H1 (cell line): ENCODE measurements at regions not wholly inside any gene's neighbourhood (a gene's known extent, or its start where the extent isn't known, plus 50 kb on each side); places are given as distances from the start of the nearest gene placed in this dataset.

ENCODE experiments used
- CTCF ChIA-PET: fragments of 300-600 bp; sonication (Branson Sonifier 250); formaldehyde crosslinking; loops from one replicate; lab custom pipeline; 2021; ENCODE audit not compliant: partially characterized antibody; lab: Charles Lee
- POLR2A ChIA-PET: fragments of 300-600 bp; sonication (Branson Sonifier 250); formaldehyde crosslinking; loops from one replicate; lab custom pipeline; 2021; ENCODE audit warnings: inconsistent platforms; ENCODE audit not compliant: partially characterized antibody; lab: Charles Lee
- DNase-seq, 2 experiments: peaks; one replicate each; pipeline versions ENCODE4 v3.0.0 to v3.0.0-alpha.2; 2010 to 2022; ENCODE audit warnings: low spot score in 2 of 2, low read depth in 1 of 2, mixed read lengths in 1 of 2
- FAIRE-seq: peaks from 2 replicates; lab custom pipeline; 2011; peaks lifted over from hg19 to GRCh38; lab: Jason Lieb, UNC
- H2AFZ ChIP-seq: 2 replicates; pipeline ENCODE4 v1.8.1; 2012; ENCODE audit warnings: low read length, inconsistent platforms
- H2AK5ac ChIP-seq: 2 replicates; pipeline ENCODE4 v1.6.1; 2013; ENCODE audit warnings: low read depth, low read length
- H2BK120ac ChIP-seq: replicated peaks from 2 replicates; pipeline ENCODE3; 2013; ENCODE audit warnings: low read depth, low read length, inconsistent platforms
- H2BK12ac ChIP-seq: 2 replicates; pipeline ENCODE4 v1.6.1; 2013; ENCODE audit warnings: low read depth, low read length
- H2BK15ac ChIP-seq: 2 replicates; pipeline ENCODE4 v1.6.1; 2013; ENCODE audit warnings: low read length
- H2BK20ac ChIP-seq: 2 replicates; pipeline ENCODE4 v1.6.1; 2013; ENCODE audit warnings: low read length
- H2BK5ac ChIP-seq: 2 replicates; pipeline ENCODE4 v1.6.1; 2013; ENCODE audit warnings: low read depth, low read length
- H3K14ac ChIP-seq: 2 replicates; pipeline ENCODE4 v1.6.1; 2013; ENCODE audit warnings: inconsistent platforms; ENCODE audit not compliant: insufficient read length
- H3K18ac ChIP-seq: 2 replicates; pipeline ENCODE4 v1.6.1; 2013; ENCODE audit warnings: low read length; ENCODE audit errors: extremely low read depth
- H3K23ac ChIP-seq: 2 replicates; pipeline ENCODE4 v1.6.1; 2013; ENCODE audit warnings: inconsistent platforms; ENCODE audit not compliant: insufficient read length
- H3K23me2 ChIP-seq: 2 replicates; pipeline ENCODE4 v1.6.1; 2013; ENCODE audit warnings: low read depth, low read length
- H3K27ac ChIP-seq: 2 replicates; pipeline ENCODE4 v1.6.1; 2011; ENCODE audit warnings: low read depth, low read length, inconsistent platforms
- H3K27me3 ChIP-seq, 4 experiments: replicated peaks in 1 of 4; 1 replicate in 1 of 4; 2 replicates in 3 of 4; pipeline versions ENCODE4 v1.6.1 to v1.8.1; 2011 to 2013; ENCODE audit warnings: low read length in 3 of 4, mild to moderate bottlenecking in 3 of 4, inconsistent platforms in 2 of 4, mixed read lengths in 2 of 4, moderate library complexity in 1 of 4; ENCODE audit not compliant: control insufficient read depth in 3 of 4, insufficient read depth in 3 of 4; ENCODE audit errors: extremely low read depth in 1 of 4
- H3K36me3 ChIP-seq, 4 experiments: 2 replicates each; pipeline versions ENCODE4 v1.6.1 to v1.8.1; 2011 to 2013; ENCODE audit warnings: mild to moderate bottlenecking in 4 of 4, low read length in 3 of 4, moderate library complexity in 2 of 4, control low read depth in 1 of 4, inconsistent platforms in 1 of 4; ENCODE audit not compliant: insufficient read depth in 4 of 4, control insufficient read depth in 2 of 4
- H3K4ac ChIP-seq: replicated peaks from 2 replicates; pipeline ENCODE3; 2013; ENCODE audit warnings: low read length, low read depth, mixed read lengths, inconsistent platforms; ENCODE audit not compliant: insufficient read length
- H3K4me1 ChIP-seq, 4 experiments: replicated peaks in 1 of 4; 1 replicate in 1 of 4; 2 replicates in 3 of 4; pipeline versions ENCODE4 v1.6.1 to v1.8.1; 2011 to 2013; ENCODE audit warnings: low read length in 3 of 4, inconsistent platforms in 2 of 4, mixed read lengths in 1 of 4; ENCODE audit not compliant: insufficient read depth in 4 of 4, control insufficient read depth in 3 of 4
- H3K4me2 ChIP-seq, 2 experiments: 2 replicates each; pipeline versions ENCODE4 v1.6.1 to v1.8.1; 2011 to 2013; ENCODE audit warnings: low read depth in 2 of 2, low read length in 2 of 2, control low read depth in 1 of 2, inconsistent platforms in 1 of 2, mild to moderate bottlenecking in 1 of 2; ENCODE audit not compliant: insufficient read depth in 1 of 2
- H3K4me3 ChIP-seq, 4 experiments: fragments of 200-600, 300-600 bp in 1 of 4; sonication (generic), shearing (Covaris generic), sonication (Bioruptor Twin) in 1 of 4; 2 replicates each; pipeline versions ENCODE4 v1.5.1 to v1.8.1; 2011 to 2016; ENCODE audit warnings: low read length in 4 of 4, low read depth in 3 of 4, control low read depth in 2 of 4, inconsistent platforms in 2 of 4, mild to moderate bottlenecking in 2 of 4, mixed read lengths in 1 of 4, moderate library complexity in 1 of 4; ENCODE audit not compliant: insufficient read depth in 2 of 4; ENCODE audit errors: extremely low read depth in 1 of 4
- H3K56ac ChIP-seq: replicated peaks from 2 replicates; pipeline ENCODE3; 2013; ENCODE audit warnings: low read depth, mild to moderate bottlenecking, mixed read lengths, low read length, inconsistent platforms; ENCODE audit not compliant: insufficient read length
- H3K79me1 ChIP-seq: 2 replicates; pipeline ENCODE4 v1.6.1; 2013; ENCODE audit warnings: low read depth, low read length, control low read depth
- H3K79me2 ChIP-seq, 2 experiments: 2 replicates each; pipeline versions ENCODE4 v1.6.1 to v1.8.1; 2012 to 2013; ENCODE audit warnings: low read length in 2 of 2, mild to moderate bottlenecking in 2 of 2, inconsistent platforms in 1 of 2; ENCODE audit not compliant: insufficient read depth in 2 of 2, control insufficient read depth in 1 of 2
- H3K9ac ChIP-seq, 4 experiments: replicated peaks in 1 of 4; 1 replicate in 1 of 4; 2 replicates in 3 of 4; pipeline versions ENCODE4 v1.6.1 to v1.8.1; 2011 to 2013; ENCODE audit warnings: low read depth in 3 of 4, low read length in 3 of 4, control low read depth in 2 of 4, mild to moderate bottlenecking in 2 of 4, moderate library complexity in 2 of 4, inconsistent platforms in 1 of 4; ENCODE audit errors: extremely low read depth in 1 of 4
- H3K9me3 ChIP-seq, 2 experiments: 2 replicates each; pipeline versions ENCODE4 v1.6.1 to v1.8.1; 2012 to 2013; ENCODE audit warnings: mild to moderate bottlenecking in 2 of 2, moderate library complexity in 2 of 2, control low read depth in 1 of 2, inconsistent platforms in 1 of 2, low read depth in 1 of 2, low read length in 1 of 2, mixed read lengths in 1 of 2; ENCODE audit not compliant: insufficient read depth in 2 of 2
- H4K20me1 ChIP-seq, 2 experiments: replicated peaks in 1 of 2; 2 replicates each; pipeline versions ENCODE3 to v1.8.1; 2011 to 2013; ENCODE audit warnings: inconsistent platforms in 2 of 2, low read length in 2 of 2, mild to moderate bottlenecking in 1 of 2; ENCODE audit not compliant: insufficient read depth in 2 of 2, control insufficient read depth in 1 of 2
- H4K5ac ChIP-seq: 2 replicates; pipeline ENCODE4 v1.6.1; 2013; ENCODE audit warnings: low read length, low read depth, mixed read lengths, inconsistent platforms; ENCODE audit not compliant: insufficient read length
- H4K8ac ChIP-seq: 2 replicates; pipeline ENCODE4 v1.8.0; 2013; ENCODE audit warnings: mild to moderate bottlenecking, moderate library complexity, low read length, inconsistent platforms; ENCODE audit not compliant: insufficient read depth; ENCODE audit errors: extremely low read depth
- H4K91ac ChIP-seq: replicated peaks from 2 replicates; pipeline ENCODE3; 2013; ENCODE audit warnings: low read length, mixed read lengths, inconsistent platforms; ENCODE audit not compliant: insufficient read length
- BCL11A ChIP-seq, 2 experiments: IDR thresholded peaks; one replicate each; pipeline ENCODE4 v1.6.1; 2011; ENCODE audit warnings: low read depth in 2 of 2, low read length in 2 of 2, mild to moderate bottlenecking in 2 of 2
- EZH2 ChIP-seq: fragments of 200-600 bp; sonication (generic); IDR thresholded peaks from 2 replicates; pipeline ENCODE4 v1.7.1; 2012; ENCODE audit warnings: low read depth, mild to moderate bottlenecking, moderate library complexity, low read length, inconsistent platforms; ENCODE audit not compliant: severe bottlenecking
- NANOG ChIP-seq: IDR thresholded peaks from 2 replicates; pipeline ENCODE4 v1.6.1; 2011; ENCODE audit warnings: low read length, low read depth, mild to moderate bottlenecking, inconsistent platforms; ENCODE audit not compliant: insufficient read depth, poor library complexity, severe bottlenecking
- POLR2AphosphoS5 ChIP-seq: IDR thresholded peaks from 2 replicates; pipeline ENCODE4 v1.6.1; 2011; ENCODE audit warnings: low read depth, low read length
- SP2 ChIP-seq: IDR thresholded peaks from 2 replicates; pipeline ENCODE4 v1.6.1; 2012; ENCODE audit warnings: mild to moderate bottlenecking, low read length, inconsistent platforms
- SP4 ChIP-seq: IDR thresholded peaks from 2 replicates; pipeline ENCODE4 v1.6.1; 2012; ENCODE audit warnings: low read length, inconsistent platforms
- SRF ChIP-seq: IDR thresholded peaks from 2 replicates; pipeline ENCODE4 v1.6.1; 2011; ENCODE audit warnings: mild to moderate bottlenecking, low read depth, low read length, moderate library complexity
- TEAD4 ChIP-seq: IDR thresholded peaks from 2 replicates; pipeline ENCODE4 v1.6.1; 2012; ENCODE audit warnings: low read depth, low read length, inconsistent platforms, mixed read lengths
- ZNF274 ChIP-seq: IDR thresholded peaks from 2 replicates; pipeline ENCODE4 v1.7.0; 2012; ENCODE audit warnings: low read length, borderline replicate concordance; ENCODE audit errors: extremely low read depth
- WGBS, 2 experiments: shearing (Covaris generic) in 1 of 2; methylation state at CpG; one replicate each; pipeline versions ENCODE4 v1.1.6 to v1.1.7; 2013 to 2015; ENCODE audit warnings: low lambda C conversion rate in 2 of 2, mixed read lengths in 2 of 2, inconsistent platforms in 1 of 2, low coverage in 1 of 2, missing lambda C conversion rate in 1 of 2; ENCODE audit not compliant: insufficient replicate concordance in 2 of 2, insufficient coverage in 1 of 2, insufficient read length in 1 of 2; ENCODE audit errors: extremely low coverage in 1 of 2, missing lambda C conversion rate in 1 of 2; 5-methylcytosine and 5-hydroxymethylcytosine counted together

- Histone ChIP-seq H3K79me2 (no peaks in the 10 kb centered on the region), H3K27ac (no peak overlapping the region), H2AFZ (no peak overlapping the region), H3K9me3 (no peaks in the 10 kb centered on the region), H3K18ac (no peak overlapping the region), H3K56ac (no peak overlapping the region), H4K8ac (no peak overlapping the region), H3K27me3 (no peaks in the 10 kb centered on the region), H2BK20ac (no peak overlapping the region), H3K4ac (no peak overlapping the region), H3K4me2 (no peak overlapping the region), H3K23ac (no peak overlapping the region), H3K23me2 (no peaks in the 10 kb centered on the region), H2BK15ac (no peak overlapping the region), H4K5ac (no peak overlapping the region), H3K79me1 (no peaks in the 10 kb centered on the region), H4K20me1 (no peaks in the 10 kb centered on the region), H3K4me1 (no peaks in the 10 kb centered on the region), H2BK120ac (no peak overlapping the region), H2BK5ac (no peak overlapping the region), H3K4me3 (no peak overlapping the region), H3K36me3 (no peaks in the 10 kb centered on the region), H4K91ac (no peak overlapping the region), H3K14ac (no peak overlapping the region), H3K9ac (no peak overlapping the region), H2BK12ac (no peak overlapping the region), H2AK5ac (no peak overlapping the region)
- POLR2A ChIA-PET = no interaction called here
- FAIRE-seq (no peak), DNase-seq (no peak)
- CTCF ChIA-PET = interaction anchor here (0.7 kb wide), 1 partner anchor 16 kb away, joined by 3 read pairs; no protein-coding TSS in a partner anchor
- WGBS, 2 experiments = 90% methylated on average over 2 of the region's 2 CpGs; no CpG with 5 or more reads in 1 of the 2 experiments
- no peak for TF ChIP-seq SRF
- TF ChIP-seq EZH2 = no peak
- TF ChIP-seq BCL11A (IDR thresholded peaks at IDR 0.05; ENCODE audit: low read depth in 2 of 2, low read length in 2 of 2) = no peak
- TF ChIP-seq SP4 = no peak
- no peak for TF ChIP-seq NANOG
- no peak for TF ChIP-seq POLR2AphosphoS5
- no peak for TF ChIP-seq SP2
- TF ChIP-seq TEAD4 = no peak
- TF ChIP-seq ZNF274 = no peak
Observed at GRCh38 chr12:24630856-24631255, 318.0 kb downstream of the BCAT1 start.
